ENCODE measurements at regions not wholly inside any gene's neighbourhood (a gene's known extent, or its start where the extent isn't known, plus 50 kb on each side); places are given as distances from the start of the nearest gene placed in this dataset.

- TF ChIP-seq, protein P1, sequence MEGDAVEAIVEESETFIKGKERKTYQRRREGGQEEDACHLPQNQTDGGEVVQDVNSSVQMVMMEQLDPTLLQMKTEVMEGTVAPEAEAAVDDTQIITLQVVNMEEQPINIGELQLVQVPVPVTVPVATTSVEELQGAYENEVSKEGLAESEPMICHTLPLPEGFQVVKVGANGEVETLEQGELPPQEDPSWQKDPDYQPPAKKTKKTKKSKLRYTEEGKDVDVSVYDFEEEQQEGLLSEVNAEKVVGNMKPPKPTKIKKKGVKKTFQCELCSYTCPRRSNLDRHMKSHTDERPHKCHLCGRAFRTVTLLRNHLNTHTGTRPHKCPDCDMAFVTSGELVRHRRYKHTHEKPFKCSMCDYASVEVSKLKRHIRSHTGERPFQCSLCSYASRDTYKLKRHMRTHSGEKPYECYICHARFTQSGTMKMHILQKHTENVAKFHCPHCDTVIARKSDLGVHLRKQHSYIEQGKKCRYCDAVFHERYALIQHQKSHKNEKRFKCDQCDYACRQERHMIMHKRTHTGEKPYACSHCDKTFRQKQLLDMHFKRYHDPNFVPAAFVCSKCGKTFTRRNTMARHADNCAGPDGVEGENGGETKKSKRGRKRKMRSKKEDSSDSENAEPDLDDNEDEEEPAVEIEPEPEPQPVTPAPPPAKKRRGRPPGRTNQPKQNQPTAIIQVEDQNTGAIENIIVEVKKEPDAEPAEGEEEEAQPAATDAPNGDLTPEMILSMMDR (IDR thresholded peaks at IDR 0.05), result no peak
- Histone ChIP-seq H3K4me3 (ENCODE audit: low read length) (no peak overlapping the region), H3K36me3 (ENCODE audit: insufficient read depth, low read length) (no peaks in the 10 kb centered on the region), H3K27ac (ENCODE audit: low read depth in 1 of 2, low read length in 2 of 2) (no peak overlapping the region), H3K27me3 (ENCODE audit: control insufficient read depth in 1 of 2, insufficient read depth in 2 of 2, low read length in 2 of 2) (no peaks in the 10 kb centered on the region), H3K4me1 (ENCODE audit: insufficient read depth, low read length) (no peaks in the 10 kb centered on the region), H3K9me3 (ENCODE audit: control insufficient read depth in 1 of 2, insufficient read depth in 1 of 2, low read length in 2 of 2) (no peaks in the 10 kb centered on the region)
- CTCF ChIA-PET, result interaction anchor here (0.5 kb wide), 1 partner anchor 40 kb away, joined by 3 read pairs; no protein-coding TSS in a partner anchor
- ATAC-seq (ENCODE audit: poor library complexity) (no peak), DNase-seq (no peak)
- H3K4me3 Mint-ChIP-seq, result no peak overlapping the region
- no peaks in the 10 kb centered on the region for H3K27me3 Mint-ChIP-seq
- no peak overlapping the region for H3K27ac Mint-ChIP-seq
- H3K9me3 Mint-ChIP-seq, result no peaks in the 10 kb centered on the region
- intact Hi-C loops (cut with DNase I, micrococcal nuclease), result loop anchor here in 1 of 2 experiments (2.0 kb wide), 1 partner anchor 15 kb away; no protein-coding TSS in a partner anchor
- no peaks in the 10 kb centered on the region for H3K36me3 Mint-ChIP-seq (ENCODE audit: low read depth)
- no peaks in the 10 kb centered on the region for H3K4me1 Mint-ChIP-seq (ENCODE audit: low read depth)
- POLR2A ChIA-PET, result no interaction called here
These were observed 105.2 kb downstream of the FAS start for GRCh38 chr10:89095701-89096391.

DNA sequence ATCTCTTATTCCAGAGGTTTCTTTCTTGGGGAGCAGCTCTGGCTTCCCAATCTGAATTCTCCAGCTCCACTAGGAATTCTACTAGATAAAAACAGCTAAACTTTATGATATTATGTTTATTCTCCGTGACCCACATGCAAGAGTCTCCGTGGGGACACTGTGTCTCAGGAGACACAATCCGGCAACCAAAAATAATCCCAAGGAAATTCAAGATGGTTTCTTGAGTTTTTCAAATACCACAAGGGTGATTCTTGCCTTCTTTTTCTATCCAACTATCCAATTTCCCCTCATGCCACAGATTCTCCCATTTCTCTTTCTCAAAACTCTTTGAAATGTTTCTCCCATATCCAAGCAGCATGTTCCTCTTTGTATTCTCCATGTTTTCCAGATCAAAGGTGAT lies 103.1 kb downstream of the FAS start:
- no peak overlapping the region for H3K27ac ChIP-seq (ENCODE audit: low read depth in 1 of 2, low read length in 2 of 2)
- TF ChIP-seq, protein P1 (IDR thresholded peaks at IDR 0.05), result no peak
- no peaks in the 10 kb centered on the region for H3K36me3 ChIP-seq (ENCODE audit: insufficient read depth, low read length)
- no peaks in the 10 kb centered on the region for H3K36me3 Mint-ChIP-seq (ENCODE audit: low read depth)
- no peaks in the 10 kb centered on the region for H3K4me1 ChIP-seq (ENCODE audit: insufficient read depth, low read length)
- H3K27me3 Mint-ChIP-seq, result no peaks in the 10 kb centered on the region
- H3K4me3 Mint-ChIP-seq, result no peak overlapping the region
- no peaks in the 10 kb centered on the region for H3K4me1 Mint-ChIP-seq (ENCODE audit: low read depth)
- H3K9me3 Mint-ChIP-seq, result no peaks in the 10 kb centered on the region
- ATAC-seq (ENCODE audit: poor library complexity) (no peak), DNase-seq (no peak)
- H3K4me3 ChIP-seq (ENCODE audit: low read length), result no peak overlapping the region
- ChIA-PET POLR2A (no interaction called here), CTCF (no interaction called here)
- H3K27me3 ChIP-seq (ENCODE audit: control insufficient read depth in 1 of 2, insufficient read depth in 2 of 2, low read length in 2 of 2), result no peaks in the 10 kb centered on the region
- H3K27ac Mint-ChIP-seq, result no peak overlapping the region
- intact Hi-C loops (cut with DNase I, micrococcal nuclease), result loop anchor here in 1 of 2 experiments (2.0 kb wide), 1 partner anchor 13 kb away; no protein-coding TSS in a partner anchor
- no peaks in the 10 kb centered on the region for H3K9me3 ChIP-seq (ENCODE audit: control insufficient read depth in 1 of 2, insufficient read depth in 1 of 2, low read length in 2 of 2)

DNA sequence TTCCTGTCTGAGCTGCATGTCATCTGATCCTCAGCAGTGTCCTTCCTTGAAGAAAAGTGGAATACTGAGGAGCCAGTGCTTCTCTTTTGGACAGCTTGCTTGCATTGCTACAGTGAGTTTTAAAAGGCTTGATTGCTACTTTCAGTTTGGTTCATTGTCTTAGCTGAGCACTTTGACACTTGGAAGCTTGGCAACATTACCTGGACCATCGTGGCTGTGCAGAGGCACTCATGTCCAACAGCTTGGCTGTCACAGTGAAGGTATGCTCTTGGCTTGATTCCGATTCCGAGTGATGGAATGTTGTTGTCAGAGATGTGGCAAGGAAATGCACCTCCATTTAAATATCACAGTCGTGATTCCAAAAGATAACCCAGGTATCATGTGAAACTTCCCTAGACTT lies 102.4 kb downstream of the FAS start:
- CTCF ChIA-PET, result no interaction called here

More for the DNA sequence above, 102.4 kb downstream of the FAS start:
- TF ChIP-seq, protein P1 (IDR thresholded peaks at IDR 0.05), result no peak
- intact Hi-C loops (cut with DNase I, micrococcal nuclease), result no loop called here
- no peaks in the 10 kb centered on the region for H3K4me1 ChIP-seq (ENCODE audit: insufficient read depth, low read length)
- POLR2A ChIA-PET, result no interaction called here
- Mint-ChIP-seq H3K27ac (no peak overlapping the region), H3K9me3 (no peaks in the 10 kb centered on the region), H3K4me3 (no peak overlapping the region), H3K4me1 (ENCODE audit: low read depth) (no peaks in the 10 kb centered on the region), H3K27me3 (no peaks in the 10 kb centered on the region), H3K36me3 (ENCODE audit: low read depth) (no peaks in the 10 kb centered on the region)
- no peaks in the 10 kb centered on the region for H3K36me3 ChIP-seq (ENCODE audit: insufficient read depth, low read length)
- H3K9me3 ChIP-seq (ENCODE audit: control insufficient read depth in 1 of 2, insufficient read depth in 1 of 2, low read length in 2 of 2), result no peaks in the 10 kb centered on the region
- no peak for DNase-seq
- no peak overlapping the region for H3K4me3 ChIP-seq (ENCODE audit: low read length)
- no peak overlapping the region for H3K27ac ChIP-seq (ENCODE audit: low read depth in 1 of 2, low read length in 2 of 2)
- H3K27me3 ChIP-seq (ENCODE audit: control insufficient read depth in 1 of 2, insufficient read depth in 2 of 2, low read length in 2 of 2), result no peaks in the 10 kb centered on the region
- ATAC-seq (ENCODE audit: poor library complexity), result no peak

All from CD4-positive, alpha-beta T cell (primary cell).